ENCODE measurements at regions not wholly inside any gene's neighbourhood (a gene's known extent, or its start where the extent isn't known, plus 50 kb on each side); places are given as distances from the start of the nearest gene placed in this dataset.

- H3K4me3 ChIP-seq (ENCODE audit: low read depth, low read length), result no peak overlapping the region
- no peak for TF ChIP-seq CTCF (IDR thresholded peaks at IDR 0.05; ENCODE audit: low read depth, low read length)
- DNase-seq (ENCODE audit: low read depth, low spot score), result no peak
- in situ Hi-C loops (cut with HindIII; ENCODE audit: low sequenced_read_pairs), result no loop called here
These were observed 115.0 kb upstream of the PAX6 start for GRCh38 chr11:31926106-31926505.

DNA sequence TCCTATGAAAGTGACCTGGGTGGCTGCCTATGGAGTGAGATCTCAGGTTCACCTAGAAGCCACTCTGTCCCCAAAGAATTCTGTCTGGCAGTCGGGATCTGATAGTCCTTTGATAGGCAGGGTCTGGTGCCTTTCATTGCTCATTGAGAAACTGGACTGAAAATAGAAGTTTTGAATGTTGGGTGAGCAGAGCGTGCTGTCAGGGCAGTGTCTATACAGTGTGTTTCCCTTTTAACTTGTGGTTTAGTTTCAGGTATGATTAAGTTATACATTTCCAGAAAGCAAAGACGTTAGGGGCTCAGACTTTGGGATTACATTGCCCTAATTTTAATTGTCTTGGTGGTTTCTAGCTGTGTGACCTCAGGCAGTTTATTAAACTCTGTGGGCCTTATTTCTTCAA is 111.3 kb upstream of the PAX6 start:
- no peak for DNase-seq (ENCODE audit: low read depth, low spot score)
- in situ Hi-C loops (cut with HindIII; ENCODE audit: low sequenced_read_pairs), result no loop called here
- TF ChIP-seq CTCF (IDR thresholded peaks at IDR 0.05; ENCODE audit: low read depth, low read length), result no peak
- H3K4me3 ChIP-seq (ENCODE audit: low read depth, low read length), result no peak overlapping the region

- no peak for TF ChIP-seq CTCF (IDR thresholded peaks at IDR 0.05; ENCODE audit: low read depth, low read length)
- no peak overlapping the region for H3K4me3 ChIP-seq (ENCODE audit: low read depth, low read length)
These were observed 110.0 kb upstream of the PAX6 start for GRCh38 chr11:31921081-31921480.

DNA sequence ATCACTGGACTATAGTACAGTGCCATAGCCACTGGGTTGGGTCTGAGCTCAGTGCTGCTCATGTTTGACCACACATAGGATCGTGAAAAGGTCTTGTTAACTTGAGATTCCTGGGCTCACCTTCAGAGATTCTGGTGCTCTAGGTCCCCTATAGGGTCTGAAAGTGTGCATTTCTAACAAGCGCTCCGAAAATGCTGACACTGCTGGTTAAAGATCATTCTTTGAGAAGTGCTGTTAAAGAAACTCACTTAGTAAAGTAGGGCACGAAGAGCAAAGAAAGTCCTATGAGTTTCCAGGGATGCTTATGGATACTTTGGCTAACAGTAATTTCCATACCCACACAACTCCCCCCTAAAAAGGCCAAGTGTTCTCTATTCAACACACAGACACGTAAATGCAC is 108.1 kb upstream of the PAX6 start:
- no peak overlapping the region for H3K4me3 ChIP-seq (ENCODE audit: low read depth, low read length)
- in situ Hi-C loops (cut with HindIII; ENCODE audit: low sequenced_read_pairs), result no loop called here
- no peak for TF ChIP-seq CTCF (IDR thresholded peaks at IDR 0.05; ENCODE audit: low read depth, low read length)
- no peak for DNase-seq (ENCODE audit: low read depth, low spot score)

More at GRCh38 chr11:31921081-31921480, 110.0 kb upstream of the PAX6 start:
- in situ Hi-C loops (cut with HindIII; ENCODE audit: low sequenced_read_pairs), result no loop called here
- DNase-seq (ENCODE audit: low read depth, low spot score), result peak; percentile 12

DNA sequence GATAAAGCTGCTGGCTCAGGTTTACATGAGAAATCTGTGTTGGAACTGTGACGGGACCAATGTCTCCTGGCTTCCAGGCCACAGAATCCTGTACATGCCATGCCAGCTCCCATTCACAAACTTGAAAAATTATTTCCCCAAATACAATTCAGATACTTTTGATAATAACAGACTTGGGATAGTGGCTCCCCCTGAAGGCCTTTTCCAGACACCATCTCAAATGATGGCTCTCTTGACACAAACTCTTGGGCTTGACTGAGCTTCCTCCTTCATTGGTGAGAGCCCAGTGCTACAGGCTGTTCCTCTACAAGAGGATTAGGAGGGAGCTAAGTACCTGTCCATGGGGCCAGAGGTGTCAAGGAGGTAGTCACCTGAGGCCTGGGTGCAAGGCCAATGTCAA is 104.7 kb upstream of the PAX6 start:
- H3K4me3 ChIP-seq (ENCODE audit: low read depth, low read length), result no peak overlapping the region
- no peak for TF ChIP-seq CTCF (IDR thresholded peaks at IDR 0.05; ENCODE audit: low read depth, low read length)
- no peak for DNase-seq (ENCODE audit: low read depth, low spot score)
- in situ Hi-C loops (cut with HindIII; ENCODE audit: low sequenced_read_pairs), result no loop called here

- no peak for TF ChIP-seq CTCF (IDR thresholded peaks at IDR 0.05; ENCODE audit: low read depth, low read length)
- no peak for DNase-seq (ENCODE audit: low read depth, low spot score)
- H3K4me3 ChIP-seq (ENCODE audit: low read depth, low read length), result no peak overlapping the region
- in situ Hi-C loops (cut with HindIII; ENCODE audit: low sequenced_read_pairs), result no loop called here
These were observed 102.9 kb upstream of the PAX6 start for GRCh38 chr11:31913985-31914384.

DNA sequence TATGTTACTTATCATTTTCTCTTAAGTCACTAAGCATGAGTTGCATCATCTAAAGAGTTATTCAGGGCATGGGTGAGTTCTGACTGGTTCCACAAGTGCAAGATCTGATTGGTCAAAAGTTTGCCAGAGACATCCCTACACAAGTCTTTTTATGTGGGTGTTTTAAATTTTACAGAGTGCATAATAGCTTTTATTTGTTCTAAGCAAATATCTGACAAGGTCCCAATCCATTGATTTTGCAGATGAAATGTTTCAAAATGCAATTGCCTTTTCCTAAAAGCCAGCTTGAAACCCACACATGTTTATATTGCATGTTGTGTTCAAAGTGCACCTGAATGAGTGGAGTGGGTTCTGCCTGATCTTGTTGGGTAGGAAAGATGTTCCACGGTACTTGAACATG is 101.7 kb upstream of the PAX6 start:
- in situ Hi-C loops (cut with HindIII; ENCODE audit: low sequenced_read_pairs), result no loop called here
- TF ChIP-seq CTCF (IDR thresholded peaks at IDR 0.05; ENCODE audit: low read depth, low read length), result no peak
- no peak for DNase-seq (ENCODE audit: low read depth, low spot score)

More for the DNA sequence above, 101.7 kb upstream of the PAX6 start:
- H3K4me3 ChIP-seq (ENCODE audit: low read depth, low read length), result no peak overlapping the region
